GM12878 (cell line): ENCODE measurements at regions not wholly inside any gene's neighbourhood (a gene's known extent, or its start where the extent isn't known, plus 50 kb on each side); places are given as distances from the start of the nearest gene placed in this dataset.

Experiments used
- ATF2 ChIP-seq: IDR thresholded peaks from 2 replicates; pipeline ENCODE4 v1.6.1; 2012; ENCODE audit warnings: low read length, inconsistent platforms
- CBX3 ChIP-seq: fragments of 200-600 bp; sonication (generic); IDR thresholded peaks from 2 replicates; pipeline ENCODE4 v1.6.1; 2016; ENCODE audit warnings: low read depth, borderline replicate concordance
- ELK1 ChIP-seq: IDR thresholded peaks from 2 replicates; pipeline ENCODE4 v1.6.1; 2012; ENCODE audit warnings: low read depth, low read length, improper control_type of control experiment
- ETV6 ChIP-seq, 2 experiments: fragments of 450-650 bp in 1 of 2; IDR thresholded peaks in 1 of 2; conservative IDR thresholded peaks in 1 of 2; 2 replicates each; pipeline ENCODE4 v1.6.1; 2014; ENCODE audit warnings: antibody characterized with exemption in 1 of 2, borderline replicate concordance in 1 of 2, low read depth in 1 of 2, mild to moderate bottlenecking in 1 of 2, moderate library complexity in 1 of 2

DNA sequence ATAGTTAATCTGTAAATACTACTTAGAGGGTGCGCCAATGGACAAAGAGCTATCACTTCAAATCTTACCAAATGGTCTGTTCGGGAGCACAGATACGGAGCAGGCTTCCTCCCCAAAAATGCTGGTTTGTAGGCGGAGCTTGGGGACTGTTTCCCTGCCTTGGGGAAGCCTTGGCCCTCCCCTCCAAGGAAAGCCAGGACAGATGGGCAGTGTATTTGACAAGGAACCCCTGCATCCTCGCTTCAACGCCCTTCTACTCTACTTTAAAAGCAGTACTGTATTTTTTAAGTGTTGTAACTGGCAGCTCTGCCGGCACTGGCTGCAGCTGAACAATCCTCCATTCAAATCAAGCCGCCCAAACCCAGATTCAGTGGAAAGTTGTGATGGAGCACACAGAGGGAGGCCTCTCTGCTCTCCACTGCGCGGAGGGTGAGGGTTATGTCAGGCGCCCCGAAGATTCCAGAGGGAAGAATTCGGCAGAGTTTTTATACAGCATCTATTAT is 83.1 kb upstream of the FNDC3B start:
- no peak for TF ChIP-seq CBX3
- TF ChIP-seq ATF2 = no peak
- no peak for TF ChIP-seq ELK1
- no peak for TF ChIP-seq ETV6 (conservative IDR thresholded peaks at IDR 0.05 in 1 of 2, IDR thresholded peaks at IDR 0.05 in 1 of 2; ENCODE audit: borderline replicate concordance in 1 of 2, low read depth in 1 of 2)
